ENCODE measurements at regions not wholly inside any gene's neighbourhood (a gene's known extent, or its start where the extent isn't known, plus 50 kb on each side); places are given as distances from the start of the nearest gene placed in this dataset.

GRCh38 chr10:84844461-84844860 lies 516.1 kb downstream of the CCSER2 start:
- no peak for TF ChIP-seq CTCF (IDR thresholded peaks at IDR 0.05)
- TF ChIP-seq POLR2A (IDR thresholded peaks at IDR 0.05) = no peak
